Choroid plexus epithelial cell (primary cell): ENCODE measurements at regions not wholly inside any gene's neighbourhood (a gene's known extent, or its start where the extent isn't known, plus 50 kb on each side); places are given as distances from the start of the nearest gene placed in this dataset.

Experiments used
- DNase-seq: peaks from one replicate; pipeline ENCODE4 v3.0.0-alpha.2; 2010; ENCODE audit warnings: low read depth
- H3K4me3 ChIP-seq: 2 replicates; pipeline ENCODE4 v1.5.1; 2011; ENCODE audit warnings: low read depth, mild to moderate bottlenecking, control low read depth, low read length, moderate library complexity
- TF ChIP-seq, protein P1 (sequence below): conservative IDR thresholded peaks from 2 replicates; pipeline ENCODE4 v1.5.1; 2011; ENCODE audit warnings: low read depth, mild to moderate bottlenecking, control low read depth, inconsistent platforms, low read length, moderate library complexity

DNA sequence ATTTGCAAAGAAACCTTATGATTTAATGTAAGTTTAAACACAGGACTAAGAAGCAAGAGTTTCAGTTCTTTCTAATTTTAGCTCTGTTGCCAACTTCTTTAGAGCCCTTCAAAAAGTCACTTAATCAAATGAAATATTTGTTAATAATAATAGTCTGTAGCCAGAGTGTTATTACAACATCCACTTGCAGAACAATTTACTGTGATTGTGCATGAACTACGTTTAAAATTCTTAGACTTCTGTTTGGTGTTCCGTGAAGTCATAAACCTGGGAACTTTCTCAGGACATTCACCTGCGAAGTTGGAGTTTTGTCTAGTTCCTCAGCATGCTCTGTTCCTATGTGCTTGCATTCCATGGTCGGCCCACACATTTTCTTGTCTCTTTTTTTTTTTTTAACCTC, 244.0 kb upstream of the AVPR1A start:
- H3K4me3 ChIP-seq, result no peak overlapping the region
- TF ChIP-seq, protein P1, sequence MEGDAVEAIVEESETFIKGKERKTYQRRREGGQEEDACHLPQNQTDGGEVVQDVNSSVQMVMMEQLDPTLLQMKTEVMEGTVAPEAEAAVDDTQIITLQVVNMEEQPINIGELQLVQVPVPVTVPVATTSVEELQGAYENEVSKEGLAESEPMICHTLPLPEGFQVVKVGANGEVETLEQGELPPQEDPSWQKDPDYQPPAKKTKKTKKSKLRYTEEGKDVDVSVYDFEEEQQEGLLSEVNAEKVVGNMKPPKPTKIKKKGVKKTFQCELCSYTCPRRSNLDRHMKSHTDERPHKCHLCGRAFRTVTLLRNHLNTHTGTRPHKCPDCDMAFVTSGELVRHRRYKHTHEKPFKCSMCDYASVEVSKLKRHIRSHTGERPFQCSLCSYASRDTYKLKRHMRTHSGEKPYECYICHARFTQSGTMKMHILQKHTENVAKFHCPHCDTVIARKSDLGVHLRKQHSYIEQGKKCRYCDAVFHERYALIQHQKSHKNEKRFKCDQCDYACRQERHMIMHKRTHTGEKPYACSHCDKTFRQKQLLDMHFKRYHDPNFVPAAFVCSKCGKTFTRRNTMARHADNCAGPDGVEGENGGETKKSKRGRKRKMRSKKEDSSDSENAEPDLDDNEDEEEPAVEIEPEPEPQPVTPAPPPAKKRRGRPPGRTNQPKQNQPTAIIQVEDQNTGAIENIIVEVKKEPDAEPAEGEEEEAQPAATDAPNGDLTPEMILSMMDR, result no peak
- no peak for DNase-seq

DNA sequence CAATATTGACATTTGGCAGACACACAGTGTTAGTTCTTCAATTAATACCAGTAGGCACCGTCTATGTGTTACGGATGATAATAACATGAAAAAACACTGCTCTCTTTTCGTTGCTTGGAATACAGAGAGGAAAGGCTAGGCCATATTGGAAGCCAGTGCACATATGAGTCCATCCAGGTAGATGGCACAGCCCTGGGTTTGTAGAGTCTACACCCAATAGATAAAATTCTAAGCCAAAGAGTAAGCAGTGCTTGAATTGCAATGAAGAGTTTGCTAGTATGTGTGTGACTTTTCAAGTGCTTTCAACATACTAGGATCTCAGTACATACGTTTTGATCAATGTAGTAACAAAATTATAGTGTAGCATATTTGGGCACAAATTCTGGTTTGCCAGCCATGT, 243.3 kb upstream of the AVPR1A start:
- DNase-seq, result no peak
- H3K4me3 ChIP-seq, result no peak overlapping the region
- TF ChIP-seq, protein P1, result no peak

DNA sequence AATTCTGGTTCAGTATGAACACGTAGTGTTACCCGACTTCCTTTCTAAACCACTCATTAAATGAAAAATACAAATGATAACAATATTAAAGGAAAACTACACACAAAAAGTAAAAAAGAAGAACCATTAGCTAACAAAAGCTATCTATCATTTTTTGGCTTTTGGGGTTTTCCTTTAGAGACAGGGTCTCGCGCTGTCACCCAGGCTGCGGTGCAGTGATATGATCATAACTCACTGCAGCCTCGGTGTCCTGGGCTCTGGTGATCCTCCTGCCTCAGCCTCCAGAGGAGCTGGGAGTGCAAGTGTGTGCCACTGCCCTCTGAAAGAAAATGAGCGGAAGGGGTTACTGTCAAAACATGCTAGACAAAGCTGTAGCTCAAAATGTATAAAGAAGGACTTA, 238.2 kb upstream of the AVPR1A start:
- H3K4me3 ChIP-seq, result no peak overlapping the region
- DNase-seq, result no peak
- TF ChIP-seq, protein P1, result no peak

DNA sequence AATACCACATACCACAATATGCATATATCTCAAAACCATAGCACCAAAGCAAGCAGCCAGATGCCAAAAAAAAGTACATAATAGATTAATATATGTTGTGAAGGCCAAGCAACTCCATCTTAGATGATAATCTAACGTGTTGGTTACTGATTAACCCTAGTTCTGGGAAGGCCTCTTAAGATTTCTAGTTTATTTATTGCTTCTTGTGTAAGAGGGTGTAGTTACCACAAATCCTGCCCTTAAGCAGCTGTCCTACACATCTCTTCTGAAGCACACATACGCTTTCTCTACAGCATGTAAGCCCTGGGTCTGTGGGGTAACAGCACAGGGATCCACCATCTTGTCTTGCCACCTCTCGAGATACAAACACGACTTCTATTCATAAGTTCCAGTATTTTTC, 236.8 kb upstream of the AVPR1A start:
- TF ChIP-seq, protein P1, result no peak
- H3K4me3 ChIP-seq, result no peak overlapping the region
- no peak for DNase-seq

DNA sequence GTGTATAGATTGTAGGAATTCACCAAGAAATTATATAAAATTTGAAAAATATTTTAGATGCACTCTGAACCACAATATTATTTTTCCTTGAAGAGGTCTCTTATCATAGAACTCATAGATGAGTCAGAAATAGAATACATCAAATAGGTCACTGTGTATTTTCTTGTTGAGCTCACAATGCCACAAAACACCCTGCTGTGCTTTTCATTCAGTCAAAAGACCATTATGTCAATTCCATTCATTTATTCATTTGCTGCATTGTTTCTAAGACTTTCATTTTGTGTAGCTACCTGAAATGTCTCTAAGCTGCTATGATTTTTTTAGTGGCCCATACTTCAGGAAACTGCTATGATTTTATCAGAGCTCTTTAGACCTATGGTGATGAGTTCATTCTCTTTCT, 231.9 kb upstream of the AVPR1A start:
- peak; percentile 25 for DNase-seq
- H3K4me3 ChIP-seq, result no peak overlapping the region
- TF ChIP-seq, protein P1, result no peak

DNA sequence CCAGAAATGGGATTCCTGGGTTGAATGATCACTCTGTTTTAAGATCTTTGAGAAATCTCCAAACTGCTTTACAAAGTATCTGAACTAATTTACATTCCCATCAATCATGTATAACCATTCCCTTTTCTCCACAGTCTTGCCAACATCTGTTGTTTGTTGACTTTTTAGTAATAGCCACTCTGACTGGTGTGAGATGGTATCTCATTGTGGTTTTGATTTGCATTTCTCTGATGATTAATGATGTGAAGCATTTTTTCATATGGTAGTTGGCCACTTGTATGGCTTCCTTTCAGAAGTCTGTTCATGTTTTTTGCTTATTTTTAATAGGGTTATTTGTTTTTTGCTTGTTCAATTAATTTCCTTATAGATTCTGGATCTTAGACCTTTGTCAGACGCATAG, 211.8 kb upstream of the AVPR1A start:
- TF ChIP-seq, protein P1, result no peak
- no peak overlapping the region for H3K4me3 ChIP-seq
- peak; percentile 7 for DNase-seq

DNA sequence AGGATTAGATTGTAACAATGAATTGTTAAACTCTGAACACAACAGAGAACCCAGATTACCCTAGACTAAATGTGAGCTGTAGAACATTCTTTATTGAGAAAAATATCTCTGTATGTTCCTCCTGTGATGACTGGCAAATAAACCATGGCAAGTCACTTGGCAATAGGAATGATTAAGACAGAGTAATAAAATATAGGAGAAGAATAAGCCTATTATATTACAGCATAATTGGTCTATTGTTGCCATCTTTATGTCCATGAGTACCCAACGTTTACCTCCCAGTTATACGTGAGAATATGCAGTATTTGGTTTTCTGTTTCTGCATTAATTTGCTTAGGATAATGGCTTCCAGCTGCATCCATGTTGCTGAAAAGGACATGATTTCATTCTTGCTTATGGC, 211.2 kb upstream of the AVPR1A start:
- DNase-seq, result no peak
- H3K4me3 ChIP-seq, result no peak overlapping the region
- TF ChIP-seq, protein P1, result no peak
